ENCODE measurements at regions not wholly inside any gene's neighbourhood (a gene's known extent, or its start where the extent isn't known, plus 50 kb on each side); places are given as distances from the start of the nearest gene placed in this dataset.

DNA sequence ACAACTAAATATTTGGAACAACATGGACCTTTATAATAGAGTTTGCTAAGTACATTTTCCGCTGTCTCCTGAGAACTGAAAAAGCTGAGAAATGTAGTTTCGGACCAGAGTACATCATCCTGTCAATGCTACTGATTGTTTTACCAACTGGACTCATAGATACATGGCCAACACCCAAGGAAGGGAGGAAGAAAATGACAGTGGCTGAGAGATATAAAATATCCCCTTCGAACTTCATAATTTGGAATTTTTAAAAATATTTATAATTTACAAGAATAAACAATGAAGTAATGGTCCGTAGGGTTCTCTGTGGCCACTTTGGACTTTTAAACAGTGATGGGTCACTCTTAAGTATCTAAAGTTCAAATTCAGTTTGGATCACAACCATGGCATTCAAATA lies 1042.7 kb downstream of the MCTP2 start:
- no peak for DNase-seq
- intact Hi-C loops (cut with DNase I): no loop called here
- ATAC-seq: peak in 1 of 2 donors; percentile 18

DNA sequence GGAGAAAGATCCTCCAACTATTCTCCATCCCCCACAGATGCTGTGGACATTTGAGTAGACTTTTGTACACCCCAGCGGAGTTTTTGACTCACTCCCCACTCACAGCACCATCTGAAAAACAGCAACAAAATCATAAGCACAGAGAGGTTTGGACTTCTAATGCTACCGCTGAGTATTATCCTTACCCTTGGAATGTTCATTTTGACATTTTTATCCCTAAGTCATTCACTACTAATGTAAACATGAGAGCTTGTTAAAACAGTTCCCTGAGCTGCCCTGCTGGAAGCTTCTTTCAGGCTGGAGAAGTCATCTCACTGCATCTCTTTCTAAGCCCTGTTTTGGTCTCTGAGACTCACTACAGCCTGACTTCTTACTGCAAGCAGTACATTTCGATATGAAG lies 1045.9 kb downstream of the MCTP2 start:
- DNase-seq: no peak
- intact Hi-C loops (cut with DNase I): no loop called here

DNA sequence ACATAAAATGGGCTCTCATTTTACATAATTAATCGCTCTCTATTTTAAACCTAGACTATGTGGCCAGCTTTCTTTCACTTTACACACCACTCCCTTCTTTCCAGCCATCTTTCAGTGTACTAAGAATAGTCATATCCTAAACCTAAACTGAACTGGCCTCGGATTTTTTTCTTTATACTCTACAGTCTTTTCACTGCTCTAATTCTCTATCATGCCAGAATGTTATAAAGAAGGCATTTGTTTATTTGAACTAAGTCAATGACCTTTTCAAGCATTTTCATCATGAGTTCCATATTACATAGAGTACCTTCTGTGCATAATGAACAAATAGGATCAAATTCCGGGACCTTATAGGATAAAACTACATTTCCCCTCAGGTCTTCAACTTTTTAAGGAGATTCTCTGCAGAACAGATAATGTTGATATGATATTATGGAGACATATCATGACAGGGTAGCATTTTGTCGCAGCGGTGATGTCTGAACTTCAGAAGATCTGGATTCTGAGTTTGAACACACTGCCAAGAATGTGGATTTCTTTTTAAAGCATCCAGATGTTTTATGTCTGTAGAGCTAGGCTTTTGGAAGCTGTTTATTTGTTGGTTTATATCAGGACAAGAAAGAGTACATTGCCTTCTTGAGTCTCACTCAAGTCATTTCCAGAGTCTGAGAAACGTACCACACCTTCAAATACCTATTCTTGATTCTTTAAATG lies 1047.3 kb downstream of the MCTP2 start:
- DNase-seq (no peak), ATAC-seq (peak in 1 of 2 donors; percentile 34)
- intact Hi-C loops (cut with DNase I): no loop called here

More for the DNA sequence above, 1045.9 kb downstream of the MCTP2 start:
- no peak for ATAC-seq

DNA sequence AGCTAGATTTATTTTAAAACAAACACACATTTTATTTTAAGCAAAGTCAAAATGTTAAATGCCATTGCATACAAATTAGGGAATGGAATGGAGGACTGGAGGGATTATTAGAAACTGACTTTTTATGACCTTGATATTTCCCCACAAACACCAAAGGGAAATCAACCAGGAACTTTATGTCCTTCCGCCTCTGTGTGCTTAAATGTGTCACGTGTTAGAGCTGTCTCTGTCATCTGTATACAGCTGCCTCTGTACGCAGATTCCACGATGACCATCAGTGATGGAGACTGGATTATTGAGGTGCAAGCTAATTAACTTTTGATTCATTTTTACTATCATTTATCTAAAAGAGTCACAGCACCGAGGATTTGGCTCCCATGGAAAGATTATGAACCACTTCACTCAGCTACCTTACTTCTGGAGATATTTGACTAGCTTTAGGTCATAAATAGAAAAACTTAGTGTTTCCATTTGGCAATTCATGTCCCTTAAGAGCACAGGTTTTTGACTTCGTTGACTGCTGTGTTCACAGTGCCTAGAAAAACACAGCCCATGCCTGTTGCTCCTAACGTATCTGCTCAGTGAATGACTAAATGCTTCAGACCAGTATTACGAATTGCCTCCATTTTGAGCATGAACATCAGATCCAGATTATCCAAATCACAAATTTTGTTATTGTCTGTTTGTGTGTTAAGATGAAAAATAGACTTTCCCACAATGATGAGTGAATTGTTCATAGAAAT lies 1048.1 kb downstream of the MCTP2 start:
- intact Hi-C loops (cut with DNase I): no loop called here

DNA sequence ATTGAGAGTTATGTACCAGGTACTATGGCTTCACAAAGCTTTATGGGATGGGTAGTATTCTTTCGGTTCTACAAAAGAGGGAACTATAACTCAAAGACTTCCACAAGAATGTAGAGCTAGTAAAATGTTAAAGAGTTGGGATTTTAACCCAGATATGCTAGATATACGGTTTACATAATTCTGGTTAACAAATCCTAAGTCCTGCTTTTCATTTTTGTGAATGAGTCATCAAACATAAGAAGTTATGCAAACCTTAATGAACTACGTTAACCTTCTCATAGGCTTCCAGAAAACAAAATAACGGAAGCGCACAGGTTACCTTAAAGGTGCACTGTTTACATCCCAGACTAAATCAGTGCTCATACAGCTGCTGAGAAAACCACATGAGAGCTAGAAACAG lies 1049.3 kb downstream of the MCTP2 start:
- ATAC-seq: no peak
- intact Hi-C loops (cut with DNase I): no loop called here
- DNase-seq: no peak

More for the DNA sequence above, 1048.1 kb downstream of the MCTP2 start:
- DNase-seq (no peak), ATAC-seq (no peak)

DNA sequence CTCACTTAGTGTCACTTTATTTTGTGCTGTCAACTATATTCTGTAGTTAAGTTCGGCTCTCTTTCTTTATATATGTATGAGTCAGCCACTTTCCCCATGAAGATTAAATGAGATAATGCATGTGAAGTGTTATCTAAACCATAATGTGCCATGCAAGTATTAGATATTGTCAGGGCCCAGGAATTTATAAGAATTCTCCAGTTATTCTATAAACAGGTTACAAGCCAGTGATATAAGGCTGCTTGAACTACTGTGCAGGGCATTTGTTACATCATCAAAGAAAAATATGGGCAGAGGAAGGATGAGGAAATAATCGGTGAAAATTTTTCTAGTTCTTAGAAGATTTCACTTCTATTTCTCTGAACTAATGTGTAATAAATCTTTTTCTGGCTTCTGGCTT lies 1049.0 kb upstream of the NR2F2 start:
- intact Hi-C loops (cut with DNase I): no loop called here
- ATAC-seq: no peak
- DNase-seq: no peak

DNA sequence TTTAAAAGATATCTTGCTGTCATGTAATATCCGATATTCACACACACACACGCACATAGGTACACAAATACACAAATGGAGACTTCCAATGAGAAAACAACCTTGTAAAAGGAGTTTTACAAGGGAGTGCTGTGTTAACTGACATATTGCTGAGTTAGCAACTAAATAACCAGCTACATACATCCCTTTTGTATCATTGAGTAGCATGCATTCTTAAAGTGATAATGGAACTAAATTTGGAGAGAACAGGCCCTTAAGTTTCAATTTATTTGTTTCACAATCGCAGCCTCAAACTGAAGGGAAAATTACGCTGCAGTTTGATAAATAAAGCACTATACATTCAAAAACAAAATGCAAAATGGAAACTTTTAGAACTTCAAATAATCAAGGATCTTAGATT lies 1046.0 kb upstream of the NR2F2 start:
- no peak for ATAC-seq
- intact Hi-C loops (cut with DNase I): no loop called here

DNA sequence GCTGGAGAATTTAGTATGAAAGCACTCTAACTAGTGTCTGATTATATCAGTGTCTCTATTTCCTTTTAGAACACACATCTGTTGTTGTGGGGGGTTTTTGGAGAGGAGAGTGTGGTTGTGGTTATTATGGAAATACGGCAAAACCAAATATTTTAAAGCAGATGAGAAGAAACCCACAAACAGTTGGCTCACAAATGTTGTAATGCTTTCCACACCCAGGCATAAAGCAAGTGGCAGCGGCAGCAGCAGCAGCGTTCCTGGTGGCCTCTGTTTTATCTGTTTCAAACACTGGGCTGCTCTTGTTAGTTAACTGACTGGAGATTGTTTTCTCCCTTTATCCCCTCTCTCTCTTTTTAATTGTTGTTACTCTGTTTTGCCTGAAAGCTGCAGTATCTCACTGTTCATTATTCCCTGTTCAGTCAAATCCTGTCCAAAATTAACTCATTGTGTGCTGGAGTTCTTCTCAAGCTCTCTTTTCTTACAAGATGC lies 1045.5 kb upstream of the NR2F2 start:
- no peak for DNase-seq
- intact Hi-C loops (cut with DNase I): no loop called here
- peak; percentile 21 to 40 for ATAC-seq

More for the DNA sequence above, 1046.0 kb upstream of the NR2F2 start:
- DNase-seq: no peak

DNA sequence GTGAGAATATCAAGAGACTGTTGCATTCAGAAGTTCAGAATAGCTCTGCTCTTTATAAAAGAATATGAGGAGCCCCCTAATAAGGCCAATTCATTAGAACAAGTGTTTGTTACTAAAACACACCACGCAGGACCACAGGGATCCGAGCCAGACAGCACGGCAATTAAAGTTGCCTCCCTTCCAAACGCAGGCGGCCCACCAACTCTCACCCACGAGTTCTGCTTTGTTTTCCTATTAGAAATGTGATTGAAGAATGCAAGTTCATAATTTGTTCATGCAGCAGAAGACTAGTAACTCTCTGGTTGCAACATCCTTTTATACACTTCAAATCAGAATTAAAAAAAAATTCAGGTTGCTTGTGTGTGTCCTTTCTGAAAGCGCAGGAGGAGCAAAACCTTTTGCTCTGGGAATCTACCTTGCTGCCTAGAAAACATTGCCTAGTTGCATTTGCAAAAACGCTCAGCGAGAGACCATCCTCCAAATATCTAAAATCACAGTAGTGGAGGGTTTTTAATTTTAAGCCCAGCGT lies 1044.1 kb upstream of the NR2F2 start:
- no peak for ATAC-seq
- intact Hi-C loops (cut with DNase I): no loop called here
- DNase-seq: no peak

DNA sequence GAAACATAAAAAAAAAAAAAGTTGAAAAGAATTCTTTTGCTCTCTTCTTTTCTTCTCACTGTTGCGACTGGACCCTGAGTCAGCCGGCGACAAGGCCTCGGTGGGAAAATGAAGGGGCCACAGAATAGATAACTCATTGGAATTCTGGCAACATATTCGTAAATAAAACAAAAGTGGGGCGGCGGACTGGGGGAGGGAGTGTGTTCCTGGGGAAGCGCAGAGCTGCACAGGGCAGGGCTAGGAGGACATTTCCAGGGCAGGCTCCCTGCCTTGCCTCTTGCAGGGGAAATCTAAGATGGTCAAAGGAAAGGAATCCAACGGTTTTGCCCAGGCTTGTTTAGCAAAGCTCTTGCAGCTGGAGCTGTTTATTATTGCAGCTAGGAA lies 1042.8 kb upstream of the NR2F2 start:
- intact Hi-C loops (cut with DNase I): no loop called here

DNA sequence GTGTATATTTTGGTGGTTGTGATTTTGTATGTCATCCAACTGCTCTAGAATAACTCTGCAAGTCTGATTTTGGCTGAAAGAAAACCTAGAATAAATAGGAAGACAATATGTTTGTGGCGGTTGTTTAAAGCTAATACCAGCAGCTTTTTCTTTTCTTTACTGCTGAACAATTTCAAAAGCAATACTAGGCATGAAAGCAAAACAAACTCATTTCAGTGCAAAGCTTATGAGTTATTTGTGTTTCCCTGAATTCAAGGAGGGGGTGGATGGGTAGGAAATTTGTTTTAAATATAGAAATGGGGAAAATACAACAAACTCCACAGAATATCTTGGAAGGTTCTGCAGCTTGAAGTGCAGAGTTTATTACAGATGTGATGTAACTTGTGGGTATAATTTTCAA lies 1041.9 kb upstream of the NR2F2 start:
- intact Hi-C loops (cut with DNase I): no loop called here
- no peak for ATAC-seq

More for the DNA sequence above, 1042.8 kb upstream of the NR2F2 start:
- ATAC-seq (peak in 1 of 2 donors; percentile 25), DNase-seq (peak; percentile 35)

DNA sequence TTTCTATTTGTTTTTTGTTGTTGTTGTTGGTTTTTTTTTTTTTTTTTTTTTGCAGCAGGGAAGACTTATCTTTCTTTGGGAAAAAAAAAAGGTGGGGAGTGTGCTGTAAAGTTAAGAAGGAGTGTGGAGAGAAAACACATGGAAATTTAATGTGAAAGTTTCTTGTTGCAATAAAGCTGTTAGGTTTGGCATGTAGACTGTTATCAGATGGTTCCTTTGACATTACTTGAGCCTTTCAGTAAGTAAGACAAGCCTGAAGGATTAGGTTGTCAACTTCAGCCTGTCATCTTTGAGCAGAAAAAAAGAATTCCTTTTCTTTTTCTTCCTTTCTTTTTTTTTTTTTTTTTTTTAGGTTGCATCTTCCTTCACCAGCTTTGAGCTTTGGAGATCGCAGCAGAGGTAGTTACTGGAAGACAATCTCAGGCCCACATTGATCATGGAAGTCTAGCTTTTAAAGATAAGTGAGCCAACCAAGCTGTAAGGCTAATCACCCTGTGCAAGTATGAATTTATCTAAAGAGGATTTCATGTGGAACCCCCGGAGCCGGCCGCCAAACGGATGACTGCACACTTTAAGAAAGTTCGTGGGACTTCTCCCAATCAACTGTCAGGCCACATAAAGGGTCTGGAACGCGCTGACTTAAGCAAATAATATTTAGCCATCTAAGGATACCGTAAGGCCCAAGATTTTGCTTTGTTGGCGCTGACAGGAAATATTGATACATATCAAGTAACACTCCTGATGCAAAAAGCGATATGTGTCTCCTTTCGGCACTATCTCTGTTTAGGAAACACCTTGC lies 1040.1 kb upstream of the NR2F2 start:
- no peak for ATAC-seq
- intact Hi-C loops (cut with DNase I): no loop called here
- DNase-seq: no peak

More for the DNA sequence above, 1041.9 kb upstream of the NR2F2 start:
- DNase-seq: no peak

DNA sequence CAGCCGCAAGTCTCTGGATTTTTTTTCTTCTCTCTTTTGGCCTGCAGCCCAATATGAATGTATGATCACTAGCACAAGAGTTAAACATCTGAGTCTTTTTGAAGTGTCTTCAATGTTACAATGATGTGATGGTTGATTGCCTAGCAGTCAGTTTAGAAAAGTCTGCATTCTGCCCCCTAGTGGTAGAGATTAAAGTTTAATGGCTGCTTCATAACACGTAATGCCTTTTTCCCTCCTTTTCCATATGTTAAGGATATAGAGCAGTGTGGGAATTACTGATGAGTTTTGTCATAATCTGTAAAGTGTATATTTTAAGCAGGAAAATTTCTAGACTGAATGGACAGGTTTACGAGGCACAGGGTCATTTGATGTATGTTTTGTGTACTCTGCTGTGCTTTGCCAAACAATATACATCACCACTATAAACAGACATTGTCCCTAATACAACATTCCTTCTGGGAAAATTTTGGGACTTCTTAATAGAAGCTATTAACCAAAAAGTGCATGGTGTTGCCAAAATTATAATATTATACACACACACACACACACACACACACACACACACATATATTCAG lies 1038.5 kb upstream of the NR2F2 start:
- ATAC-seq (peak in 1 of 2 donors; percentile 36), DNase-seq (no peak)
- intact Hi-C loops (cut with DNase I): no loop called here

DNA sequence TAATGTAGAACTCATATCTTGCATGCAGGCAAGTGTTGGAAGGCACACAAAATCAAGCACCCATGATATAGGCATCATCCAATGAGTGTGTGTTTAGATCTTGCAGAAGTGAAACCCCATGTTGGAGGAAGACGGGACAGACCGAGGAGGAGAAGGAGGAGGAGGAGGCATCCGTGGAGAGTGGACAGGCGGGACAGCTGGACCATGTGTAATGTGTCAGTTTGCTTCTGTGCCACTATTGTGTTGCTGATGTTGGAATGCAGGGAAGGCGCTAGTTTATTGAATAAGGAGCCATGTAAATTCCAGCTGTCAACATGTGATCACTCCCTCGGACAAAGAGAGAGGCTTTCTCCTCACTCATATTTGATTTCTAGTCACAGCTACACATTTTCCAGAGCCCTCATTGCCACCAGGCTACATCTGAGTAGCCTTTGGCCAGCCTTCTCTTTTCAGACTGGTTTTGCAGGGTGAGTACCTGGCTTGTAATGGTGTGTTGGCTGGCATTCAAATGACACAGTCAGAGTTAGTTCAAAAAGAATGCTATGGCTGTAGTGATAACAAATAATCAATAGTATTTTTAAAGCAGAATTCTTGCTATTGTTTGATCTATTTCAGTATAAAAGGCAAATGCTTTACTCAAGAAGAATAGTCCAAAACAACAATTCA lies 1037.6 kb upstream of the NR2F2 start:
- intact Hi-C loops (cut with DNase I): no loop called here
- DNase-seq (no peak), ATAC-seq (peak; percentile 15 to 36)

DNA sequence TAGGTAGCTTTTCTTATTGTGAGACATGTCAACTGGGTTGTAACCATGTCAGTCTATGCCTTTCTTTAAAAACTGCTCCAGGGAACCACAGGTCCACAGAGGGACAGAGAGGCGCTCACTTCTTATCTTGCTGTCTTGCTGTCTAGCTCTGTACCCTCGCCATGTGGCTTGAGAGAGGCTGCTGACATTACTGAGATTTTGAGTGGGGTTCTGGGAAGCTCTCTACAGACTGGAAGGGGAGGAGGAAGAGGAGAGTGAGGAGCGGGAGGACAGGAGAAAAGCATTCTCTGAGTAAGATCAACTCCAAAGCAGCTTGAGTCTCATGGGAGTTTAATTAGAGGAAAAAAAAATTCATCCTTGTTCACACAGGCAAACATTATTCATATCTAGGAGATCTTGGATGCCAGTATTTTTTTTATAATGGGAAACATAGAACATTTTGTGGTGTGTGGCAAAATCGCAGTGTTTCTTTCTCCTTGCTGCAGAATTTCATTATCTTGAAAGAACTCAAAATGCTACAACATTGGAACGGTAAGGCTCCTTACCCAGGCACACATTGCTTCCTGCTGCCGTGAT lies 1037.0 kb upstream of the NR2F2 start:
- intact Hi-C loops (cut with DNase I): no loop called here
- no peak for DNase-seq
- no peak for ATAC-seq

DNA sequence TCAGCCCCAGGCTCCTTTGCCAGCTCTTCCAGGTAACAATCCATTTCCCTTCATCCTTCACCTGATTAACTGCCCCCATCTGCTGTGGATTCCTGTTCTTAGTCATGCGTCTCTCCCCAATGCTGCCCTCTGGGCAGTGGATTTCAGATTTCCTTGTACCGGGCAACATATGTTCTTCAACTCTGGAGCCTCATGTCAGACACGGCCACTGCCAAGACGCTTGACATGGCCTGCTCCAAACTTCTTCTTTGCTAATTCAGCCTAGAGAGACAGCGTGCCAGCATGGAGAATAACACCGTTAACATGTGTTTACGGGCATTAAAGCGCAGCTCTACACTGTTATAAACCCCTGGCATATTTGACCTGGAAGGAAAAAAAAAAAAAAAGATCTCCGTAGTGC lies 1035.1 kb upstream of the NR2F2 start:
- ATAC-seq (no peak), DNase-seq (no peak)
- intact Hi-C loops (cut with DNase I): no loop called here

DNA sequence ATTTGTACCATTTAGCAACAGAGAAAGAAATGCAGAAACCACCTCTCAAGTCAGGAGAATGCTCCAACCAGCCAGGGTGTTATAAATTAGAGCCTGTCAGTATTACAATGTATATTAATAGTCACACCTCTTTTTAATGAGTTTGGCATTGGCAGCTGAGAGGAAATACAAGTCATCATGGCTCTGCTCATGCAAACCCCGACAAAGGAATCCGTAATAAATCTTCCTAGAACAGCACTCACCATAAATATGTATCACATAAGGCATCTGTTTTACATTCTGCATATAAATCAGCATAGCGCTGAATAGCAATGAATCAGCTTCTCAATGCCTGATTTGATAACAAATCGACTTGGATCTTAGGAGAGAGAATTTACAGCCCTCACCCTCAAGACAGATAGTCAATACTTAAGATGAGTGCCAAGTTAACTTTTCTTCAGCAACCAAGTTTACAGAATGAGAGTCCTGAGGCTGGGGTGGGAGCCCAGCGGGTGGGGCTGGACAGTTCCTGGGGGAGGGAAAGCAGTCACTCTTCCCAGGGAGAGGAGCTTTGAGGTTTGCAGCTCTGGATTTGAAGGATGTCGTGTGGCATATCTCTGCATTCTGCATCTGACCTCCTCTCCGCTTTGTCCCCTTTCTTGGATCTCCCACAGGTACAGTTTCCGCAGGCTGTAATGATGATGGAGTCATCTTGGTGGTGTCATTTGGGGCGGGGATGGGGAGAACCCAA lies 1034.4 kb upstream of the NR2F2 start:
- ATAC-seq: no peak
- no peak for DNase-seq
- intact Hi-C loops (cut with DNase I): no loop called here

DNA sequence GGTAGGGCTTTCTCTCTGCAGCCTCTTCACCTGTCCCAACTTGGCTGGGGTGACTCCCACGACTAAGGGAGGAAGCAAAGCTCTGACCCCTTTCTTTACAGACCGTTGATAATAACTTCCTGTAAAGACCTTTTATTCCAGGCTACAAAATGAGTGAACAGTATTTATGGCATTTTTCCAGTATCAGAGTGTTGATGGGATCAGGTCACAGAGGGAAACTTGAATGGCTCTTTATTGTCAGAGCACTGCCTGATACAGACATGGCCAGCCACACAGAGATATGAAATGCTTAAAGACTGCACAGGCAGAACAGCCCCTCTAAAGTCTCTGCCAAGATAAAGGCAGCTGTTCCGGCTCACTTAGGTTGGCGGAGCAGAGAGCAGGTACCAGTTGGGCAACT lies 1033.9 kb upstream of the NR2F2 start:
- ATAC-seq: peak; percentile 19 to 26
- no peak for DNase-seq
- intact Hi-C loops (cut with DNase I): no loop called here

Data from left cardiac atrium (tissue), 4 donors.